Colonic mucosa (tissue), 4 donors: ENCODE measurements at regions not wholly inside any gene's neighbourhood (a gene's known extent, or its start where the extent isn't known, plus 50 kb on each side); places are given as distances from the start of the nearest gene placed in this dataset.

Source experiments
- DNase-seq: peaks from one replicate; pipeline ENCODE4 v3.0.0-alpha.2; 2020
- H3K27ac ChIP-seq: fragments of 200-600 bp; one replicate; pipeline ENCODE4 v1.8.0; 2021
- H3K27me3 ChIP-seq: fragments of 200-600 bp; one replicate; pipeline ENCODE4 v1.8.0; 2021
- H3K36me3 ChIP-seq: fragments of 200-600 bp; one replicate; pipeline ENCODE4 v1.8.0; 2021
- H3K4me1 ChIP-seq: fragments of 200-600 bp; one replicate; pipeline ENCODE4 v1.8.0; 2021; ENCODE audit warnings: mild to moderate bottlenecking
- H3K4me3 ChIP-seq: fragments of 200-600 bp; one replicate; pipeline ENCODE4 v1.8.0; 2021
- H3K9ac ChIP-seq, 2 donors: one replicate each; pipeline ENCODE4 v1.7.0; 2013; ENCODE audit warnings: control low read depth in 2 of 2, low read depth in 2 of 2, low read length in 2 of 2
- H3K9me3 ChIP-seq: fragments of 200-600 bp; one replicate; pipeline ENCODE4 v1.8.0; 2021
- intact Hi-C: fragments of 100-400 bp; cut with DNase I; formaldehyde crosslinking; loops from one replicate; pipeline ENCODE4 v1.14.1; 2022
- TF ChIP-seq, protein P1 (sequence below): fragments of 200-600 bp; IDR thresholded peaks from one replicate; pipeline ENCODE4 v1.8.0; 2022; ENCODE audit warnings: antibody characterized with exemption, mild to moderate bottlenecking
- donor health status: healthy.
- donor health status: DM: no; HTN: no; CAD: no.
- donor health status: DM: no; HTN: no; CAD: no.

DNA sequence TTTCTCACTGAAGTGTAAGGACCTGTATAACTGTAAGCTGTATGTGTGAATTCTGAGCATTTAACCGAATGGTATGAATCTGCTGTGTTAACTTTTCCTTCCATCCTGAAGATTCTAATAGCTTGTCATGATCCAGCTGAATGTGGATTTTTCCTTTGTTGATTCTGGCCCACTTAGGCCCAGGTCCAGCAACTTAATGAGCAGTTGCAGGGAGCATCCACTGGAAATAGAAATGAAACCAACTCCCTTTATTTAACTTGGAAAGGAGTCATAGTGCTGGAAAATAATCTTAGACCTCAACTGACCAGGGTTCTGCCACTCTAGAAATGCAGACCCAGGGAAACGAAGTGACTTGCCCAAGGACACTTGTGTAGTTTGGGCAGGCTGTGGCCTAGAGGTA is 142.3 kb upstream of the MTNR1B start:
- no peak overlapping the region for H3K27ac ChIP-seq
- no peak overlapping the region for H3K9ac ChIP-seq
- H3K4me1 ChIP-seq = no peaks in the 10 kb centered on the region
- no peaks in the 10 kb centered on the region for H3K36me3 ChIP-seq
- intact Hi-C loops = no loop called here
- no peak for DNase-seq
- H3K27me3 ChIP-seq = no peaks in the 10 kb centered on the region
- H3K4me3 ChIP-seq = no peak overlapping the region
- TF ChIP-seq, protein P1, sequence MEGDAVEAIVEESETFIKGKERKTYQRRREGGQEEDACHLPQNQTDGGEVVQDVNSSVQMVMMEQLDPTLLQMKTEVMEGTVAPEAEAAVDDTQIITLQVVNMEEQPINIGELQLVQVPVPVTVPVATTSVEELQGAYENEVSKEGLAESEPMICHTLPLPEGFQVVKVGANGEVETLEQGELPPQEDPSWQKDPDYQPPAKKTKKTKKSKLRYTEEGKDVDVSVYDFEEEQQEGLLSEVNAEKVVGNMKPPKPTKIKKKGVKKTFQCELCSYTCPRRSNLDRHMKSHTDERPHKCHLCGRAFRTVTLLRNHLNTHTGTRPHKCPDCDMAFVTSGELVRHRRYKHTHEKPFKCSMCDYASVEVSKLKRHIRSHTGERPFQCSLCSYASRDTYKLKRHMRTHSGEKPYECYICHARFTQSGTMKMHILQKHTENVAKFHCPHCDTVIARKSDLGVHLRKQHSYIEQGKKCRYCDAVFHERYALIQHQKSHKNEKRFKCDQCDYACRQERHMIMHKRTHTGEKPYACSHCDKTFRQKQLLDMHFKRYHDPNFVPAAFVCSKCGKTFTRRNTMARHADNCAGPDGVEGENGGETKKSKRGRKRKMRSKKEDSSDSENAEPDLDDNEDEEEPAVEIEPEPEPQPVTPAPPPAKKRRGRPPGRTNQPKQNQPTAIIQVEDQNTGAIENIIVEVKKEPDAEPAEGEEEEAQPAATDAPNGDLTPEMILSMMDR = no peak
- H3K9me3 ChIP-seq = no peaks in the 10 kb centered on the region

DNA sequence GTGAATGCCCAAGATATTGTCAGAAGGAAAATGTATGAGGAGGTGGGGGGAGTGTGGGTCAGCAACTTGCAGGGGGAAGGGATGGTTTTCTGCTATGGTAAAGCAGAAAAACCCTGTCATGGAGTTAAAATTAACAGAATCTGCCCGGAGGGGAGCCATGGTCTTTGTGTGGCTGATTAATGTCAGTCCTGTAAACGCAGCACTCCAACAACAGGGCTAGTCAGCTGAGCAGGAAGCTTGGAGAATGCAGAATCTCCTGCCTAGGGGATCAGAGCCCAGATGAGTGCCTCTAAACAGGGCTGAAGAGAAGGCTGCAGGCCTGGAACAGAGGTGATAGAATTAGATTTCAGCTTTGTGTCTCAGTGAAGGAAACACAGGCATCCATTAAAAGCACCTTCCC is 140.9 kb upstream of the MTNR1B start:
- TF ChIP-seq, protein P1 = no peak
- Histone ChIP-seq H3K27me3 (no peaks in the 10 kb centered on the region), H3K4me3 (no peak overlapping the region), H3K27ac (no peak overlapping the region), H3K9ac (no peak overlapping the region), H3K4me1 (no peaks in the 10 kb centered on the region), H3K36me3 (no peaks in the 10 kb centered on the region), H3K9me3 (no peaks in the 10 kb centered on the region)
- intact Hi-C loops = no loop called here
- DNase-seq = no peak

DNA sequence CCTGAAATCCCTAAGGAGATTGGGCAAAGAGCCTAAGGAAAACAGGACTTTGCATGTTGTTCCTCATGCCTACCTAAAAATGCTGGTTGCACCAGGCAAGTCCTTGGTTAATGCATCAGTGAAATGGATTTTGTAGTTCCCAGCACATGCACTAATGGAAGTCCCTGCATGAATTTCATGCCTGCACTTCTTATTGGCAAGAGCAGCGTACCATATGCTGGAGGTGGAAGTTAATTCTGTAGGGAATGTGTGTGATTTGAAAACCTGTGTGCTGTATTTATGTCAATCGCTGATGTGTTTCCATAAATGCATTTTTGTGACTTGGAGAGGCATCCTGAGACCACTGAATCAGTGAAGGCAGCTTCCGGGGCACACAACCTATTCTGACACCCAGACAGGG is 140.3 kb upstream of the MTNR1B start:
- Histone ChIP-seq H3K4me1 (no peaks in the 10 kb centered on the region), H3K4me3 (no peak overlapping the region), H3K9ac (no peak overlapping the region), H3K36me3 (no peaks in the 10 kb centered on the region), H3K9me3 (no peaks in the 10 kb centered on the region), H3K27ac (no peak overlapping the region), H3K27me3 (no peaks in the 10 kb centered on the region)
- TF ChIP-seq, protein P1 = no peak
- intact Hi-C loops = no loop called here
- no peak for DNase-seq

DNA sequence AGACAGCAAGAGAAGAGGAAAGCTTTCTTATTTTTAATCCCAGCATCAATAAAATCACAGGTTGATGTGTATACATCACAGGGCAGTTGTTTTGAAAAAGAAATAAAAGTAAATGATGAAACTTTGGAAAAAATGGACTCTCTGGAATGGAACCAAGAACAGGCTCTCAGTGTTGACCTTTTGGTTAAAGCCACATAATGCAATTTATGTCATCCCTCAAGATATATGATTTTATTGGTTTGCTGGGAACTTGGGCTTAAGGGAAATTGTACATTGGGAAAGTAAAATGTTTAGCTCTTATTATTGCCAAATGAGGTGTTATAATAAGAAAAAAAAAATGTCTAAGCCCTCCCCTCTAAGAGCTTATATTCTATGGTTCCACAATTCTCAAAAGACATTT is 139.8 kb upstream of the MTNR1B start:
- H3K36me3 ChIP-seq = no peaks in the 10 kb centered on the region
- intact Hi-C loops = no loop called here
- DNase-seq = no peak
- TF ChIP-seq, protein P1 = no peak
- no peaks in the 10 kb centered on the region for H3K9me3 ChIP-seq
- H3K27ac ChIP-seq = no peak overlapping the region
- H3K4me1 ChIP-seq = no peaks in the 10 kb centered on the region
- H3K27me3 ChIP-seq = no peaks in the 10 kb centered on the region
- H3K4me3 ChIP-seq = no peak overlapping the region
- H3K9ac ChIP-seq = no peak overlapping the region

DNA sequence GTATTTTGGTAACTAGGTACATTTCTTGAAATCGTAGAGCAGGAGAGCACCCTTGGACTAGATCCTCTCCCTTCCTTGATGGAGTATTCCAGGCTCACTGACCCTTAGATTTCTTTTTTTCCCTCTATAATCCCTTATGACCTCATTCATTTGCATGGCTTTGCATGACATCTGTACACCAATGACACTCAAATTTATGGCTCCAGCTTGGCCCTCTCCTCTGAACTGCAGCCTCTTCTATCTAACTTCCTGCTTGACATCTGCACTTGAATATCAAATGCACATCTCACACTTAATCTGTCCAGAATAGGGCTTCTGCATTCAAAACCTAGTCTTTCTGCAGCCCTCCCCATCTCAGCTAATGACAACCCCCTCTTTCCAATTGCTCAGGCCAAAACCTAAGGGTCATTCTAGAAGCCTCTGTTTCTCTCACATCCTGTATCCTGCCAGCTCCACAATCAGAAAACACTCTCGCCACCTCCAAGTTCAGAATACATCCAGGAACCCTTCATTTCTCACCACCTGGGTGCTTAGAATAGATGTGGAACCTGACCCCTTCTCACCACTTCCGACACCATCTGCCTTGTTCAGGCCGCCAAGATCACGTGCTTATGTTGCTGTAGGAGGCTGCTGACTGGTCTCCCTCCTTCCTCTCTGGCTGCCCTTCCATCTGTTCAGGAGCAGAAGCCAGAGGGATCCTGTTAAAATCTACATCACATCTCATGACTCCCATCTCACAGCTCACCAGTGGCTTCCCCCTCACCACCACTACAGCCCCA is 138.9 kb upstream of the MTNR1B start:
- no peak overlapping the region for H3K27ac ChIP-seq
- no peaks in the 10 kb centered on the region for H3K27me3 ChIP-seq
- no peak overlapping the region for H3K9ac ChIP-seq
- intact Hi-C loops = no loop called here
- TF ChIP-seq, protein P1 = no peak
- H3K4me3 ChIP-seq = no peak overlapping the region
- H3K4me1 ChIP-seq = no peaks in the 10 kb centered on the region
- H3K9me3 ChIP-seq = no peaks in the 10 kb centered on the region
- DNase-seq = no peak
- no peaks in the 10 kb centered on the region for H3K36me3 ChIP-seq
